SHP77 (cell line): ENCODE measurements at regions not wholly inside any gene's neighbourhood (a gene's known extent, or its start where the extent isn't known, plus 50 kb on each side); places are given as distances from the start of the nearest gene placed in this dataset.
"Not testable (repeated sequence)": the region's sequence is repeated elsewhere in the genome, so short reads cannot be mapped to it uniquely, and the experiment has no call there.

Experiments used
- DNase-seq, 2 experiments: peaks; one replicate each; lab custom pipeline; 2025; lab: John Stamatoyannopoulos, UW

GRCh38 chr4:169934794-169935429 lies 91.3 kb downstream of the MFAP3L start:
- DNase-seq: no peak

GRCh38 chr4:169933531-169933930 lies 92.7 kb downstream of the MFAP3L start:
- no peak for DNase-seq

- DNase-seq: no peak
These were observed 94.2 kb downstream of the MFAP3L start for GRCh38 chr4:169931964-169932363.

GRCh38 chr4:169930755-169931154 lies 95.4 kb downstream of the MFAP3L start:
- DNase-seq: not testable (repeated sequence)

- no peak for DNase-seq
These were observed 98.9 kb downstream of the MFAP3L start for GRCh38 chr4:169927280-169927679.

- no peak for DNase-seq
These were observed 100.5 kb downstream of the MFAP3L start for GRCh38 chr4:169925678-169926077.

- no peak for DNase-seq
These were observed 103.4 kb downstream of the MFAP3L start for GRCh38 chr4:169922632-169923276.

- no peak for DNase-seq
These were observed 104.5 kb downstream of the MFAP3L start for GRCh38 chr4:169921732-169922131.

GRCh38 chr4:169921237-169921636 lies 105.0 kb downstream of the MFAP3L start:
- no peak for DNase-seq

- not testable (repeated sequence) for DNase-seq
These were observed 106.7 kb downstream of the MFAP3L start for GRCh38 chr4:169919194-169920124.

GRCh38 chr4:169915545-169915944 lies 110.7 kb downstream of the MFAP3L start:
- no peak for DNase-seq

- no peak for DNase-seq
These were observed 111.3 kb downstream of the MFAP3L start for GRCh38 chr4:169914866-169915265.

- DNase-seq: no peak
These were observed 113.2 kb downstream of the MFAP3L start for GRCh38 chr4:169912996-169913395.

GRCh38 chr4:169909897-169910296 lies 116.3 kb downstream of the MFAP3L start:
- no peak for DNase-seq

- DNase-seq: no peak
These were observed 116.7 kb downstream of the MFAP3L start for GRCh38 chr4:169909479-169909878.

GRCh38 chr4:169907705-169908104 lies 118.5 kb downstream of the MFAP3L start:
- DNase-seq: no peak

GRCh38 chr4:169906821-169907220 lies 119.4 kb downstream of the MFAP3L start:
- no peak for DNase-seq

GRCh38 chr4:169906104-169906503 lies 120.1 kb downstream of the MFAP3L start:
- no peak for DNase-seq

GRCh38 chr4:169902658-169903345 lies 123.4 kb downstream of the MFAP3L start:
- DNase-seq: no peak

- DNase-seq: no peak
These were observed 125.9 kb downstream of the MFAP3L start for GRCh38 chr4:169900241-169900845.

- DNase-seq: no peak
These were observed 126.9 kb downstream of the MFAP3L start for GRCh38 chr4:169899295-169899694.

- DNase-seq: no peak
These were observed 128.1 kb downstream of the MFAP3L start for GRCh38 chr4:169898095-169898494.
